ENCODE measurements at regions not wholly inside any gene's neighbourhood (a gene's known extent, or its start where the extent isn't known, plus 50 kb on each side); places are given as distances from the start of the nearest gene placed in this dataset.

DNA sequence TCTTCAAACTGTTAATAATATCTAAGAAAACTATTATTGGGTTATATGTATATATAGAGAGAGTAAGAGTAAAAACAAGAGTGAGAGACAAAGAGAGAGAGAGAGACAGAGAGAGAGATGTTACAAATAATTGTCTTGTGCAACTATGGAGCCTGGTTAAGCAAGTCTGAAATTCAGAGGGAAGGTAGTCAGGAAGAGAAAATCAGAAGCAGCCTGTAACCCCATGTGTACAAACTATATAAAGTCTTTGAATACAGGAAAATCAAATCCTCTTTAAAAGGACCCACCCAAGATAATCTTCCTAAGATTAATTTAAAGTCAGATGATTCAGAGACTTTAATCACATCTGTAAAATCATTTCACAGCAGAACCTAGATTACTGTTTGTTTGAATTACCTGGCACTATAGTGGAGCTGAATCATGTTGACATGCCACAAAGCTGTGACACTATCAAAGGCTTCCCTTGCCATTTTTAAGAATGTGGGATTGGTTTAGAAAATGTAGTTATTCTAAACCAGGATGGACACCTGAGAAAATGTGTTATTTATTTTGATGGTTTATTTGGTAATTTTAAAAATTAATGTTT is 301.7 kb upstream of the FSIP2 start:
- DNase-seq: no peak

More for the DNA sequence above, 301.7 kb upstream of the FSIP2 start:
- H3K56ac ChIP-seq (ENCODE audit: insufficient read length, low read depth, low read length): no peak overlapping the region
- H3K4me2 ChIP-seq (ENCODE audit: insufficient read depth, insufficient read length, low read length): no peak overlapping the region
- H3K27me3 ChIP-seq (ENCODE audit: insufficient read depth, low read length): no peaks in the 10 kb centered on the region
- H4K91ac ChIP-seq (ENCODE audit: insufficient read length, low read depth, low read length): no peak overlapping the region
- no peaks in the 10 kb centered on the region for H3K9me3 ChIP-seq (ENCODE audit: control insufficient read depth, low read depth, low read length)
- H3K27ac ChIP-seq (ENCODE audit: insufficient read length, low read depth, low read length): no peak overlapping the region
- no peak overlapping the region for H3T11ph ChIP-seq (ENCODE audit: low read length)
- no peak overlapping the region for H2BK120ac ChIP-seq (ENCODE audit: low read depth, low read length, poor library complexity, severe bottlenecking)
- no peak overlapping the region for H3K14ac ChIP-seq (ENCODE audit: insufficient read depth, low read length)
- H2BK20ac ChIP-seq (ENCODE audit: low read depth, low read length, poor library complexity, severe bottlenecking): no peak overlapping the region
- H2AFZ ChIP-seq (ENCODE audit: low read length): no peak overlapping the region
- Mint-ChIP-seq H3K9me3 (no peaks in the 10 kb centered on the region; a peak in 1 of 5 replicates), H3K27me3 (ENCODE audit: low read depth) (no peaks in the 10 kb centered on the region), H3K36me3 (ENCODE audit: insufficient read depth in 1 of 3, low read depth in 3 of 3) (peaks cover 4 to 10% (median 7%) of the 10 kb centered on the region in 3 experiments), H3K4me3 (no peak overlapping the region), H3K27ac (peak overlapping the region in 2 of 3 experiments; percentile 50 to 83; a peak in 3 of 7 replicates), H3K4me1 (peaks cover 20 to 23% of the 10 kb centered on the region in 2 experiments)
- H3K79me2 ChIP-seq (ENCODE audit: insufficient read depth, low read length): peaks cover 3% of the 10 kb centered on the region; the same call in 1 of the 2 replicates
- no peaks in the 10 kb centered on the region for H4K20me1 ChIP-seq (ENCODE audit: control insufficient read depth, insufficient read depth, insufficient read length)
- no peak overlapping the region for H2BK5ac ChIP-seq (ENCODE audit: insufficient read length, low read length)
- H3K9ac ChIP-seq (ENCODE audit: extremely low read depth, insufficient read length, low read length): no peak overlapping the region
- no peaks in the 10 kb centered on the region for H3K79me1 ChIP-seq (ENCODE audit: insufficient read depth, low read depth, low read length, poor library complexity, severe bottlenecking)
- H4K5ac ChIP-seq (ENCODE audit: insufficient read length, low read depth, low read length): no peak overlapping the region
- TF ChIP-seq, protein P1, sequence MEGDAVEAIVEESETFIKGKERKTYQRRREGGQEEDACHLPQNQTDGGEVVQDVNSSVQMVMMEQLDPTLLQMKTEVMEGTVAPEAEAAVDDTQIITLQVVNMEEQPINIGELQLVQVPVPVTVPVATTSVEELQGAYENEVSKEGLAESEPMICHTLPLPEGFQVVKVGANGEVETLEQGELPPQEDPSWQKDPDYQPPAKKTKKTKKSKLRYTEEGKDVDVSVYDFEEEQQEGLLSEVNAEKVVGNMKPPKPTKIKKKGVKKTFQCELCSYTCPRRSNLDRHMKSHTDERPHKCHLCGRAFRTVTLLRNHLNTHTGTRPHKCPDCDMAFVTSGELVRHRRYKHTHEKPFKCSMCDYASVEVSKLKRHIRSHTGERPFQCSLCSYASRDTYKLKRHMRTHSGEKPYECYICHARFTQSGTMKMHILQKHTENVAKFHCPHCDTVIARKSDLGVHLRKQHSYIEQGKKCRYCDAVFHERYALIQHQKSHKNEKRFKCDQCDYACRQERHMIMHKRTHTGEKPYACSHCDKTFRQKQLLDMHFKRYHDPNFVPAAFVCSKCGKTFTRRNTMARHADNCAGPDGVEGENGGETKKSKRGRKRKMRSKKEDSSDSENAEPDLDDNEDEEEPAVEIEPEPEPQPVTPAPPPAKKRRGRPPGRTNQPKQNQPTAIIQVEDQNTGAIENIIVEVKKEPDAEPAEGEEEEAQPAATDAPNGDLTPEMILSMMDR (conservative IDR thresholded peaks at IDR 0.05): no peak
- H3K18ac ChIP-seq (ENCODE audit: insufficient read length, low read depth, low read length): no peak overlapping the region
- no peak overlapping the region for H2BK12ac ChIP-seq (ENCODE audit: insufficient read length, low read depth, low read length)
- H3K4ac ChIP-seq (ENCODE audit: low read depth, low read length): no peak overlapping the region
- H3K23me2 ChIP-seq (ENCODE audit: insufficient read length, low read depth, low read length, poor library complexity, severe bottlenecking): no peaks in the 10 kb centered on the region
- H2BK15ac ChIP-seq (ENCODE audit: low read depth, low read length): no peak overlapping the region
- no peak overlapping the region for H4K8ac ChIP-seq (replicated peaks; ENCODE audit: insufficient read length, low read depth, low read length)
- H3K23ac ChIP-seq (ENCODE audit: insufficient read length, low read depth, low read length): no peak overlapping the region
- H3K4me1 ChIP-seq (ENCODE audit: insufficient read depth, low read length): no peaks in the 10 kb centered on the region; the same call in 1 of the 2 replicates
- H2AK5ac ChIP-seq (ENCODE audit: insufficient read length, low read length): no peak overlapping the region

Data from H9 (cell line).